GM19025 (cell line): ENCODE measurements at regions not wholly inside any gene's neighbourhood (a gene's known extent, or its start where the extent isn't known, plus 50 kb on each side); places are given as distances from the start of the nearest gene placed in this dataset.

Source experiments
- ATAC-seq: cut with Tn5 transposase; IDR thresholded peaks from one replicate; pipeline ENCODE4 v1.9.1; 2021; ENCODE audit warnings: mild to moderate bottlenecking, low read depth, moderate library complexity; ENCODE audit not compliant: unreplicated experiment

DNA sequence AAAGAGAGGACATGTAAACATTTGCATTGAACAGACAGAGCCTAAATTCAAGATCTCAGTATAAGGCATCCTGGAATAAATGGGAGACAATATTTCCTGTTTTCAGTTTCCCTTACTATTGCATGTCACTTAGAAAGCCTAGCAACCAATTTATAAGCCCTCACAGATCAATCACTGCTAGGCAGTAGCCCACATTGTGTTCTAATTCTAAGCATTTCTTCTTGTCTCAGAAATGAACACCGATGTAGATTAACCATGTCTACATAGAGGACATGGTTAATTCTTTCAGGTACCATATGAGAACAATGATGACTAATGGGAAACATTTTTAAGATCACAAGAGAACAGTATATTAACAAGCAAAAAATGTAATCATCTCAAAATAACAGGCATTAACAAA is 79.6 kb upstream of the HMHB1 start:
- ATAC-seq: no peak

DNA sequence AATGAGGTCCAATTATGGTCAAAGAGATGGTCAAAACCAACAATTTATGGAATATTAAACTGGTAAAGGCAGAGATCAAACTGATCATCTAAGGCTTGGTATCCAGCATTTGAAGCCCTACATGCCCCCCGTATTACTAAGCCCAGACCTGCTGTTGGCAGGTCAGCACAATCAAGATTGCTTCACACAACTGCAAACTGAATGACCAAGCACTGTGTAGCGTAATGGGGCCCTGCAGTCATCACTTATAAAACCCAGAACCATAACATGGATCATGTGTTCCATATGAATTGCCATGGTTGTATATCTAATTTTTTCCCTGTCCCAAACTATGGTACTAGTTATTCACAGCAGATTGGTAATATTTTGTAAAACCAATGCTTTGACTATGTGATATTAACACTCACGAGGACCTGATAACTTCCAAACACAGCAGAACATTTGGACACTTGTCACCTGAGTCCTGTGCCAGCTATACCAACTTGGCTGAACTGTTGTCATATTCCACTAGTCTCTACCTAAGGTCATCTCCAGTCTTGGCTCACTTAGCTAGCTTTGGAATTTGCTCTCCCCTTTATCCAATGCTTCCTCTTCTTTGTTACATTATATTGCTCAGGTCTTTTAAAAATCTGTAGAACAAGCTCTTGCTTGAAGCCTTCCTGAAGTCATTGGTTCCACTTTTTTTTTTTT is 81.7 kb upstream of the HMHB1 start:
- ATAC-seq: no peak

DNA sequence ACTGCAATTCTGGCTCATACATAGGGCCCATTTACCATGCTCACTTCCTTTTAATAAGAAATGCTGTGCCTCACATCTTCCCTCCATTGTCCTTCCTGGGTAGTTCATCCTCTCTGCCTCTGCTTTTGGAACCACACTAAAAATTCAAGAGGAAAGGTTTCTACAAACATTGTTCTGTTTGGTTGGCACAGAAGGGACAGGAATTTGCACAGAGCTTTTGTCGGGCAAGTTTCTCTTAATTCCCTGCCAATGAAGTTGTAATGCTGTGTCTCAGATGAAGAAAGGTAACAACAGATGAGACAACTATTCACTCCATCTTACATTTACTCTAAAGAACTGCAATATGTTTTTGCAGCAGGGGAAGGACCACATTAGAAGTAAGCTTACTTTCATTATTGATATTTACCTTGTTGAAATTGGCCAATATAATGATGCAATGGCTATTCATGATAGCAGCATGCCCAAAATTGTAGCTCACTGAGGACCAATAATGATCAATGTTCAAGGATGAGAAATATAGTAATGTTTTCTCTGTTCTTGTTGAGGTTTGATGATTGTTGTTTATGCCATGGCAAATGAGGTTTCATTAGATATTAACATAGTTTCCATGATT is 82.5 kb upstream of the HMHB1 start:
- no peak for ATAC-seq

DNA sequence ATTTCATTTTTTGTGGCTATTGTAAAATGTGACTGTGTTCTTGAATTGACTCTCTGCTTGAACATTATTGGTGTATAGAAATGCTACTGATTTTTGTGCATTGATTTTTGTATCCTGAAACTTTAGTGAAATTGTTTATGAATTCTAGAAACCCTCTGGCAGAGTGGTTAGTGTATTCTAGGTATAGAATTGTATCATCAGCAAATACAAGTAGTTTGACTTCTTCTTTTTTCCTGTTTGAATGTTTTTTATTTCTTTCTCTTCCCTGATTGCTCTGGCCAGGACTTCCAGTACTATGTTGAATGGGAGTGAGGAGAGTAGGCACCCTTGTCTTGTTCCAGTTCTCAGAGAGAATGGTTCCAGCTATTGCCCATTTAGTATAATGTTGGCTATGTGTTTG is 88.8 kb upstream of the HMHB1 start:
- ATAC-seq: no peak

DNA sequence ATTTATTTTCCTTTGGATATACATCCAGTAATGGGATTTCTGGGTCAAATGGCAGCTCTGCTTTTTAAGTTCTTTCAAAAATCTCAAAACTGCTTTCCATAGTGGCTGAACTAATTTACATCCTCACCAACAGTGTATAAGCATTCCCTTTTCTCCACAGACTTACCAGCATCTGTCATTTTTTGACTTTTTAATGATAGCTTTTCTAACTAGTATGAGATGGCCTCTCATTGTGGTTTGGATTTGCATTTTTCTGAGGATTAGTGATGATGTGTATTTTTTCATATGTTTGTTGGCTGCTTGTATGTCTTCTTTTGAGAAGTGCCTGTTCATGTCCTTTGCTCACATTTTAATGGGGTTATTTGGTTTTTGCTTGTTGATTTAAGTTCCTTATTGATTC is 90.0 kb upstream of the HMHB1 start:
- ATAC-seq: no peak

DNA sequence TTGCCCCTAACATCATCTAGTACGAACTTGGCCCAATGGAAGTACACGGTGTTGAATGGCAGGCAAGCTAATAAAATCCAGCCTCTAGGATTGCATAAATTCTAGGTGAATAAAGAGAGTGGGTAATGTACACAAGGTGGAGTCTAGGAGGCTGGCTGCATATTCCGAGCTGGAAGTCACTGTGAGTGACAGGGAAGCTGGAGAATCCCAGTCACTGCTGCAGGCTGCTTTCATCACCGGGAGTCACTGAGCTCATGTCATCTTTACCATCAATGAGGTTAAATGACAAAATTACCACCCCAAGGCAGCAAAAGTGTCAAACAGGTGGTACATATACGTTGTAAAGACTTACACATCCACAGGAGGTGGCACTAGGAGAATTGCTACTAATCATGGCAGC is 91.3 kb upstream of the HMHB1 start:
- ATAC-seq: no peak

DNA sequence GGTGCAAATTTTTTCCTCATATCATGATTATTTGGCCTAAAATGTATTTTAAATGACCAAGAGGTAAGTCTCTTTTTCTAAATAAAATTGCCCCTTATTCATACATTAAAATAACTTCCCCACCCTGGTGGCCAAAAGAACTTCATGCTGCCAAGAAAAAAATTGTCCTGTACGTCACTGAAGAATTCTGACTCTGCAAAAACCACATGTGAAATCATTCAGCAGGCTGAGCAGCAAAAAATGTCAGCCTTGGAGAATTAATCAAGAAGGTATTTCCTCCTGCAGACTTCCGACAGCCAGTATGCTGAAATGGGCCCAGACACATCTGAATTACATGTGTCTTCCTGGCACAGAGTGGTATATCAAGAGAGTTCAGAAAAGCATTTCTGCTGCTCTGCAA is 94.6 kb upstream of the HMHB1 start:
- no peak for ATAC-seq

DNA sequence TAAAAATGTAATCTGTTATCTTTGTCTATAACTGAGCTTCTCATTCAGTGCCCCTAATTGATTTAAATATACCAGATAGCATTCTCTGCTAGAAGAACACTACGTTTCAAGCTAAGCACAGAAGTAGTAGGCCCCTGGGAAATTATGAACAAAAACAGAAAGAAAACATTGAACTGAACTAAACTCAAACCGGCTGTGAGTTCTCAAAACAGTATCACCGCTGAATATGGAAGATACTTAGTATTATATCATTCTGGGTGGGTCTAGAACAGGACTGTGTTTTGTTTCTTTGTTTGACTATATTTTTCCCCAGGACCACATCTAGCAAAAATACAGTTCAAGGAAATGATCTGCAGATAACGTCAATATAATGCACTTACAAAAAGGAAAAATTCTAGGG is 95.1 kb upstream of the HMHB1 start:
- no peak for ATAC-seq

DNA sequence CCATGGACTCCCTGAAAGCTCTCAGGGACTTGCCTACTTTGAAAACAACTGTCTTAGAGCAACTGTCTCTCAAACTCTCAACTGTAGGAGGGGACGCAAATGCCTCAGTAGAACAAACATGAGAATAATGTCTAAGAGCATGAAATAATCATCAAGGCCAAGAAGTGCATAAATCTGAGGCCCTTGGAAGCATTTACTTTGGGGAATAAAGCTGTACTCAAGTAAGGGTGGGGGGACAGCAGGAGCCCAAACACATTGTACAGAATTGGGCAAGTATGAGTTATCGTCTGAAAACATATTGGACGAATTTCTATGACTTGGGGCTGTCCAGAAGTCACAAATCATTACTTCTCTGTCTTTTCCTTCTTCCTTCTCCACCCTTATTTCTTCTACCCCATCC is 96.3 kb upstream of the HMHB1 start:
- no peak for ATAC-seq

DNA sequence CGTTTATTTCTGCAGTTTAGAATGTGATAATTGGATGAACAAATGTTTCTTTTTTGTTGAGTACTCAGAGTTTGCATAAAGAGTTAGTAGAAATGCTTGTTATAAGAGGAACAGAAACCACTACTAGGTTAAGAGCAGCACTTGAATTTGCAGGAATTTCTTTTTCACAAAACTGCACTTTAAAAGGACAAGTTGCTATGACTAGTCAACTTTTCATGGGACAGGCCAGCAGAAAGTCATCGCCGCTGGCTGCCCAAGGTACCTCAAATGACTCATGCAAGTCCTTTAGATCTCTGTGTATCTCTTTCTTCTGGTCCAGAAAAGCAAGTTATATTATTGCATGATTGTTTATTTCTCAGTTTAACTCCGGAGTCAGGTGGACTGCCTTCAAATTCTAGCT is 97.3 kb upstream of the HMHB1 start:
- ATAC-seq: no peak

DNA sequence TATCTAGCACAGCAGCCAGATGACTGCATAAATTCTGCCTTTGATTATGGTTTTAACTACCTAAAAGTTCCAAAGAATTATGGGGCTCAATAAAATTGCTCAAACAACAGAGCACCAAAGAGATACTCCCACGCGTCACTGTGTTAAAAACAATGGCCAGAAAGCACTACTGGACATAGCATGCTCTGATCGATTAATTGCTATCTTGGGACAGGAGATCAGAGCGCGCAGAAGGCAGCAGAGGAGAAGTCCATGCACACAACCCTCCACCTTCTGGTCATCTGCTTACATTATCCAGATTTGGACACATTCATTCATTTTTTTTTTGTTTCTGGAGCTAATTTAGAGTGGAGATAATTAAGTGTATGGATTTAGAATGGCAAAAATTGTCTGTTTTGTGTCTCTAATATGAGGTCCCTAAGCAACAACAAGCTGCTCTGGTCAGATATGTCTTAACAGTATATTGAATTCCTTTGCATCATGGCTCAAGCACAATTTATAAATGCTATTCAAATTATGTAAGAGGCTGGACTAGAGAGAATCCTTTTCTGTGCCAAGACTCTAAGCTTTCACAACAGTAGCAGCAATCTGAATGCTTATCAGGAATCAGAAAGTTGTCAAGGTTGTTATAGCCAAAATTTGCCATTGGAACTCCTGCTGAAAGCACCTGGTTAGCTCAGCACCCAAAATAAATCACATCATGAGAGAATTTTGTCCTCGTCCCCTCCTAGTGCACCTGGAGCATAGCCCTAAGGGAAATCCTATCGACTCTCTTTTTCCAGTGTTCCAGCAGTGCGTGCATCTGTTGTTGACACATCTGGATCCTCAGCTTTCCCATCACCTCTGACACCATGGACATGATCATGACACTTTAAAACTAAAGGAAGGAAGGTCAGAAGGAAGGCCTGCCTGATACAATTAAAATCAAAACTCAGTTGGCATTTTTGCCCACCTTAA is 98.6 kb upstream of the HMHB1 start:
- no peak for ATAC-seq

DNA sequence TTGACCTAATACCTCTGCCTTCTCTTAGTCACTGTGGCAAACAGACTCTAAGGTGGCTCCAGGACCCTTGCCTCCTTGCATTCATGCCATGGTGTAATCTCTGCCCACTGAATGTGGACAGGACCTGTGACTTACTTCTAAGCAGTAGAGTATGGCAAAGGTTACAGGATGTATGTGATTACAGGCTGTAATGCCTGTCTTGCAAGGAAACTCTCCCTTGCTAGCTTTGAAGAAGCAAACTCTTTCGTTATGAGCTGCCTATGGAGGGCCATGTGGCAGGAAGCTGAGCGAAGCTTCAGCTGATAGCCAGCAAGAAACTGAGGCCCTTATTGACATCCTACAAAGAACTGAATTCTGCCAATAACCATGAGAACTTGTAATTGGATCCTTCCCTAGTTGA is 103.3 kb upstream of the HMHB1 start:
- ATAC-seq: no peak

DNA sequence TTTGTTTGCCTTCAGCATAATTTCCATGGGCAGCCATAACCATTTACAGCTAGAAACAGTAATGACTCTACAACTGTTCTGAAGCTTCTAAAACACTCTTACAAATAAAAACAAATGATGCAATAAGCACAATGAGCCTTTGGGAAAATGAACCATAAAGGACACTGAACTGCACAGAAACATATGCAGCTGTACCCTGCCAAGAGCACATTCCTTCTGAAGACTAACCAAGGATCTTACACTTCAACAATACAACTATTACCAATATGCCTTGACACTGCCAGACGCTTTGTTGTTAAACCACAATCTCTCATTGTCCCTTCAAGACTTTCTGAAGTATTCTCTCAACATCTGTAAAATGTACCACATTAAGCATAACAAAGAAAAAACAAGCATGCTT is 104.2 kb upstream of the HMHB1 start:
- ATAC-seq: no peak

DNA sequence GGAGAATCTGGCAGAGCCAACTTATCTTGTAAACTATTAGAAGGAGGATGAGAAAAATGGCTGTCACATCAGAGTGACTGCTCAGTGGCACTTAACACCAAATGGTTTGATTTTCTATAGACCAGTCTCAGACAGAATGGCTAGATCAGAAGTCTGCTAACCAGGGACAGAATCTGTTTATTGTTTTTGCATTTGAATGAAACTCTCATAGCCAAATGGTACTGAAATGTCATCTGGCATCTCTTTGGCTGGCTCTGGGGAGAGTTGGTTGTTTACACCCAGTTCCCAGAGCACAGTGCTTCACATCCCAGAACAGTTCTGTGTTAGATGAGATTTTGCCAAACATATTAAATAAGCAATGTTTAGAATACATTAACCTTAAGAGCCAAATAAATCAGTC is 106.6 kb upstream of the HMHB1 start:
- no peak for ATAC-seq

DNA sequence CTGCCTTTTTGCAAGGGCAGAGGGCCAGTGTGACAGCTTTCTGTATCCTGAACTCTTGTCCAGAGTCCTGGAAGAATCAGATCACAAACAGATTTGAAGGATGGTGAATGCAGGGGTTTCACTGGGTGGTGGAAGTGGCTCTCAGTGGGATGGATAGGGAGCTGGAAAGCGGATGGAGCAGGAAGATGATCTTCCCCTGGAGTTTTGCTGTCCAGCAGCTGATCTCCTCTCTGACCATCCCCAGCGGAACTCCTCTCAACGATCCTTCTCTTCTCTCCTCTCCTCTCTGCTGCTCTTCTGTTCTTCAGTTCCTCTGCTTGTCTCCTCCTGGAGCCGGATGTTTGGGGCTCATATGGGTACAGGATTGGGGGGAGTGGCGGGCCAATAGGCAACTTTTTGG is 108.3 kb upstream of the HMHB1 start:
- no peak for ATAC-seq

DNA sequence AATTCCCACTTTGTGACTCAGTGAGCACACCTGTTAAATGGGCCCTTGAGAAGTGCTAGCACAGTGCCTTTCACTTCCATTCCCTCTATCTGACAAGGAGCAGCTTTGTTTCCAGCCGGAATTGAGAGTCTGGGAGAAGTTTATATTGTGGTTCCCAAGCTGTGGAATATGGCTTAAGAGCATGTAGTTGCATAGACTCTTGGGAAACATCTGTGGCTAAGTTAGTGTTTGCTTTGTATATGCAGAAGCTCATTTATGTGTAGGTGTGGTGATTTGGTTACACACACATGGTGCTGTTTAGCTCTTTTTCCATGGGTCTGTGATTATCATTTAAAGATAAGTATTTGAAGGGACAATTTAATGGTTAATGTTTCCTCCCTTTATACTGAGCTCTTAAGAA is 110.5 kb upstream of the HMHB1 start:
- no peak for ATAC-seq

DNA sequence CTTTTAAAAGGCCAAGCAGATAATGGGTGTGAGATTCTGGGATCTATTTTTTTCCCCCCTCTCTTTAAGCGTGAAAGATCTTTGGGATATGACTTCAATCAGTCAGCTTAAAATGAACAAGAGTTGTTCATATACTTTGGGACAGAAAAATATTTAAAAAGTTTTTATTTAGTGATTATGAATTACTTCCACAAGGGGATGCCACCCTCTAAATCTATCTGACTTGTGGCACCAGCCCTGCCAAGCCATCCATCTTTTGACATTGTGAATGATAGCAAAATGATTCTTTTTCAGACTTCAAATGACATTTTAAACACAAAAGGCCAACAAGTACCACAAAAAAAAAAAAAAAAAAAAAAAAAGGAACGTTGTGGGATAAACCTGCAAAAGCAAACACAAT is 111.0 kb upstream of the HMHB1 start:
- ATAC-seq: no peak

DNA sequence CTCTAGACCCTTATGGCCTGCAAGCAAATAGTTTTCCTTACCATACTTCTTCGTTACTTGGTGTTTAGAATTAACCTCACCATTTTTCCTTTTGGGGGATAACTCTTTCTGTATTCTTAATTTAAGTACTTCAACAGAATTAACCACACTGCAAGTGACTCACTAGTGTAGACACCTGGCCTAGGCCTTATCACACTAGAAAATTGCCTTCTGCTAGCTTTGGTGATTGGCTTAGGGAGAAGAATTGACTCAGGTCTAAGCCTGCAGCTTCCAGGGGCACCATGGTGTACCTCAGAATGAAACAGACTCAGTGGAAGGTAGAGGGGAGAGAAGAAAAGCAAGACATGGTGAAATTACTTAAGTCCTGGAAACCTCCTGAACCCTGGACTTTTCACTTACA is 112.8 kb upstream of the HMHB1 start:
- ATAC-seq: no peak

DNA sequence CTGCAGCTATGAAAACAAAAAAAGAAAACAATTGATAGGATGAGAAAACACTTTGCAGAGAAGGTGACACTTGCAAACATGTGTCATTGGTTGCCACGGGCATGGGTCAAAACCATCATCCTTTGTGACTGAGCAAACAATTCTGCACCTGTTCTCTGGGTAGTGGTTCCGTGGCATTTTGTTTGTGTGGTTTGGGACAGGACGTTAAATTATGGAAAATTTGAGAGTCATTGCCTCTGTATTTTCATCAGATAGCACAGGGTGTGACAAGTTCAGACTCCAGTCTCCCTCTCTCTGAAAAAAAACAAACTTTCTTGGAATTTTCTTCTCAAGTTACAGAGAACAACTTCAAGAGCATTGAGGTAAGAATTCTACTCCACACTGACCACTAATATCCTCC is 113.4 kb upstream of the HMHB1 start:
- ATAC-seq: no peak

DNA sequence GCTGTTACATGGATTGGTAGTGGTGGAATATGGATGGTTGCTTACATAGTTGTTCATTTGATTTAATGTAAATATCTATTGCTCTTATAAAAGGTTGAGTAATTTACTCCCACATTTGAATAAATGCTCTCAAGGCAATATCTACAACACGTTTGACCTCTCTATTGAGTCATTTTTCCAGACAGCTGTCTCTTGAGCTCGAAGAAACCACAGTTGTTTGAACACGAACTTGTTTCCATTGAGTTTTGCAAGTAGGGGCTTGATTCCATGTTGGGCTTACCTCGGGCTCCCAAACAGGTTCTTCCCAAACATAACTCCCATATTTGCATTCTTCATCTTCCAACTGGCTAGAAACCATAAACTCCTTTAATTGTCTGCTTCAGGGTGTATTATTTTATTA is 115.0 kb upstream of the HMHB1 start:
- no peak for ATAC-seq

DNA sequence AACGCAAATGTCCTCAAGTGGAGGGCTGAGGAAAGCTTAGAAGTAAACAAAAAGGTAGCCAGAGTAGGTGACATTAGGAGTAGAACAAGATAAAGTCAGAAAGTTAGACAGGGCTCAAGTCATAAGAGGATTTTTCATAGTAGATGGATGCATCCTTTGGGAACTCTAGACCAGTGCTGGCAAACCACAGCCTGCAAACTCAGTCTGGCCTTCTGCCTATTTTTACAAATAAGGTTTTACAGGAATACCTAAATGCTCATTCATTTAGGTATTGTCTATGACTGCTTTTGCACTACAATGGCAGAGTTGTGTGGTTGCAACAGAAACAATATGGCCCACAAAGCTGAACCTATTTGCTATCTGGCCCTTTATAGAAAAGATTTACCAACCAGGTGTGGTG is 116.0 kb upstream of the HMHB1 start:
- no peak for ATAC-seq
